KBM-7 (cell line): ENCODE measurements at regions not wholly inside any gene's neighbourhood (a gene's known extent, or its start where the extent isn't known, plus 50 kb on each side); places are given as distances from the start of the nearest gene placed in this dataset.
"Not testable (repeated sequence)": the region's sequence is repeated elsewhere in the genome, so short reads cannot be mapped to it uniquely, and the experiment has no call there.

Experiments
- DNase-seq: peaks from one replicate; pipeline ENCODE4 v3.0.0-alpha.2; 2015
- in situ Hi-C: fragments of 300-500 bp; cut with MboI; formaldehyde crosslinking; loops from 2 replicates; pipeline ENCODE4 v1.14.3; 2020; ENCODE audit warnings: low sequenced_read_pairs, low pct_unique_long_range_greater_than_20kb, mixed read lengths

DNA sequence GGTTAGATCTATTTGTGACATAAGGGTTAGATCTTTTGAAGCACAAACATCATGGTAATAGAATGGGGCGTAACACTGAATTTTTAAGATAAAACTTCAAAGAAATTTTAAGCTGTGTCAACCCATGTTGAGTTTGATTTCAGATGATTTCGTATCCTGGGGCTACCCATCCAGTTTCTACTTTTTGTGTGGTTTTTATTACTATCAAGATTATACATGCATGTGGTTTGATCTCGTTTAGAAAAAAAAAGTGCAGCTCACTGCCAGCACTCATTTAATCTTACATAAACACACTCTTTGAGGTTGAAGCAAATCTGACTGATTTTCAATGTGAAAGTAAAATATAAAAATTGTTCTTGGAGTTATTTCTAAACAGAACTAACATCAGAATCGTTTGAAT, 140.8 kb upstream of the GRB10 start:
- in situ Hi-C loops, result no loop called here
- DNase-seq, result no peak

GRCh38 chr7:50921114-50921813, 138.6 kb upstream of the GRB10 start:
- DNase-seq, result no peak
- in situ Hi-C loops, result no loop called here

DNA sequence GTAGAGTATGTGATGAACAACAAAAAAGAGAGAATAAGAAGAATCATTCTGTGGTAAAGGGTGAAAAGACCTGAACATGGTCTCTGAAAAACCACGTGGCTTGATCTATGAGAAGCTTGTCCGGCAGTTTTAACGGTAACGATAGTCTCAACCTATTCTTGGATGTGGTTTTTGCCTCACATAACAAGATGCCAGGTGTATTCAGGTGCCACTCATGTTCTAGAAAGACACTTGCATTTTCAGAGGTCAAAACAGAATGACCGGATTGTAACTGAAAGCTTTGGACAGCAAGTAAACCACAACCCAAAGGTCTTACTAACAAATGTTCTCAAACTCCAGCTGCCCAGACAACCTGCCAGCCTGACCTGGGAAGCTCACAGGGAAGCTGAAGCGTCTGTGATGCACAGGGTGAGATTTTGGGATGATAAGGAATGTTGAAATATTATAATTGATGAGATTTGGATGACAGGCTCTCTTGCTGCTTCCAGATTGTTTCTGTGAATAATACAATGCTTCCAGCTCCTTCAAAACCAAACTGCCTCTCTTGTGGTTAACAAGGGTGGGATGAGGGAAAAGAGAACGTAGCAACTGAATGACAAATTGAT, 137.4 kb upstream of the GRB10 start:
- DNase-seq, result no peak
- in situ Hi-C loops, result no loop called here

DNA sequence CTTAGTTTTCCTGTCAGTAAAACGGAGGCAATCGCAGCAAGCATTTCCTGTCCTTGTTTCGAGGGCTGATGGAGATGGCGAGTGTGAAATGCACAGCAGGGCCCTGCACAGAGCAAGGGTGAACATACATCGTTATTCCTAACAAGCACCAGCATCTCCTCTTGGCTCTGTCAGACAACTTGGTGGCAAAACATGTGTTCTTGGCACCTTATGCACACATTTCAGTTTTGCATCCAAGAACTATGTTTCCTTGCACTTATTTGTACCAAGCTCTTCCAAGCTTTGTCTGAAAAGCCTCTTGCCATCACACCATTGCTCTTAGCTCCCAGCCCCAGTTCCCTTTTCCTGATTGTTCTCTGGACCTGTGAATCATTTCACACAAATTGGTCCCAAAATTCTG, 132.9 kb upstream of the GRB10 start:
- in situ Hi-C loops, result no loop called here
- DNase-seq, result no peak

- no peak for DNase-seq
- in situ Hi-C loops, result no loop called here
Observed at GRCh38 chr7:50914460-50914859, 131.8 kb upstream of the GRB10 start.

DNA sequence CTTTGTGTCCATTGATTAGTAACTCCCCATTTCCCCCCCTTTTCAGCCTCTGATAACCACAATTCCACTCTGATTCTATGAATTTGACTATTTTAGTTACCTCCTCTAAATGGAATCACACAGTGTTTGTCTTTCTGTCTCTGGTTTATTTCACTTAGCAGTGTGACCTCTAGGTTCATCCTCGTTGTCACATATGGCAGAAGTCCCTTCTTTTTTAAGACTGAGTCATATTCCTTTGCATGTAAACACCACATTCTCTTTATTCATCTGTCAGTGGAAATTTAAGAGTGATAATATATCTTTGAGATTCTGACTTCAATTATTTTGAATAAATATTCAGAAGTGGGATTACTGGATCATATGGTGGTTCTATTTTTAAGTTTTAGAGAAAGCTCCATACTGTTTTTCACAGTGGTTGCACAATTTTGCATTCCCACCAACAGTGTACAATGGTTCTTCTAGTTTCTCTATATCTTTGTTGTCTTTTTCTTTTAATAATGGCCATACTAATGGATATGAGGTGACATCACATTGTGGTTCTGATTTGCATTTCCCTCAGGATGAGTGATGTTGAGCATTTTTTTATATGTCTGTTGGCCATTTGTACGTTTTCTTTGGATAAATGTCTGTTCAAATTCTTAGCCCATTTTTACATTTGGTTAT, 126.1 kb upstream of the GRB10 start:
- in situ Hi-C loops, result no loop called here
- DNase-seq, result no peak

DNA sequence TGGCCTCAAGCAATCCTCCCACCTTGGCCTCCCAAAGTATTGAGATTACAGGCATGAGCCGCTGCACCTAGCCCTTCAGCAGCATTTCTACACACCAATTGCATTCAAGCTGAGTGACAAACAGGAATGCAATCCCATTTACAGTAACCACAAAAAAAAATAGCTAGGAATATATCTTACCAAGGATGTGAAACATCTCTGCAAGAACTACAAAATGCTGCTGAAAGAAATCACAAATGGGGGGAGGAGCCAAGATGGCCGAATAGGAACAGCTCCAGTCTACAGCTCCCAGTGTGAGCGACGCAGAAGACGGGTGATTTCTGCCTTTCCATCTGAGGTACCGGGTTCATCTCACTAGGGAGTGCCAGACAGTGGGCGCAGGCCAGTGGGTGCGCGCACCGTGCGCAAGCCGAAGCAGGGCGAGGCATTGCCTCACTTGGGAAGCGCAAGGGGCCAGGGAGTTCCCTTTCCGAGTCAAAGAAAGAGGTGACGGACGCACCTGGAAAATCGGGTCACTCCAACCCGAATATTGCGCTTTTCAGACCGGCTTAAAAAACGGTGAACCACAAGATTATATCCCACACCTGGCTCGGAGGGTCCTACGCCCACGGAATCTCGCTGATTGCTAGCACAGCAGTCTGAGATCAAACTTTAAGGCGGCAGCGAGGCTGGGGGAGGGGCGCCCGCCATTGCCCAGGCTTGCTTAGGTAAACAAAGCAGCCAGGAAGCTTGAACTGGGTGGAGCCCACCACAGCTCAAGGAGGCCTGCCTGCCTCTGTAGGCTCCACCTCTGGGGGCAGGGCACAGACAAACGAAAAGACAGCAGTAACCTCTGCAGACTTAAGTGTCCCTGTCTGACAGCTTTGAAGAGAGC, 116.1 kb upstream of the GRB10 start:
- DNase-seq, in situ Hi-C loops: not testable (repeated sequence)

GRCh38 chr7:50887061-50887460, 104.4 kb upstream of the GRB10 start:
- DNase-seq, in situ Hi-C loops: not testable (repeated sequence)

DNA sequence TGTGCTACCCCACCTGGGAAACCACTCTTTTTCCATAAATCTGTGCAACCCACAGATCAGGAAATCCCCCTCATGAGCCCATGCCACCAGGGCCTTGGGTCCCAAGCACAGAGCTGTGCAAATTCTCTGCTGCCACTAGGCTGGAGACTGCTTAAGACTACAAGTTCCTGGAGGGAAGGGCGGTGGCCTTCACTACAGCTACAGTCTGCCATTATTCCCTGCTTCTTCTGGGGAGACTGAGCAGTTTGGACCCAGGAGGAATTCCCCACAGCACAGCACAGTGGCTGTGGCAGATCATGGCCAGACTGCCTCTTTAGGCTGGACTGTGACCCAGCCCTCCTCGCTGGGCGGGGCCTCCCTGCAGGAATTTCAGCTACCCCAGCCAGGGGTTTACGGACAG, 89.7 kb upstream of the GRB10 start:
- no peak for DNase-seq
- in situ Hi-C loops, result no loop called here

DNA sequence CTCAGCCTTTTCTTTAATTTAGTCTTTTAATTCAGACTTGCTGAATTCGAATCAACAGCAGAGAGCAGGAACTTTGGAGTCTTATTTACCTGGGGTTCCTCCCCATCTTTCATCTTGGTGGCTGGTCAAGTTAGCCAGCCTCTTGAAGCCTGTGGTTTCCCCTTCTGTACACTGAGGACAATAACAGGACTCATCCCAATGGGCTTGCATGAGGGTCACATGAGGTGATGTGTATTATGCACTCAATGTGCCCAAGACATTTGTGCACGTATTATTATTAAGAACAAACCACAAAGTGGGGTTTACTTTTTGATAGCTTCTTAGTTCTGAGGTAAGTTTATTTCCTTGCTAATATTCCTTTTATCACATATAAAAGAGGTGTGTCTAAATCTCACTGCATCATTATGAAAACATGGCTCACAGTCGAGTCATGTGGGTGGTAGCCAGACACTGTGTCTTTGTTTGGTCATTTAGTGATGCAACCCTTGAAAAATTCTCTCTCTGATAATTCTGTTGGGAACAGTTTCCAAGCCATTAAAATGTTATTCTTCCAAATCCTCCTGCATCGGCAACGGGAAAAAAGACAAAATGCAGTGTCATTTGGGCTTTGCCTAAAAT, 86.5 kb upstream of the GRB10 start:
- DNase-seq, result no peak
- in situ Hi-C loops, result no loop called here

DNA sequence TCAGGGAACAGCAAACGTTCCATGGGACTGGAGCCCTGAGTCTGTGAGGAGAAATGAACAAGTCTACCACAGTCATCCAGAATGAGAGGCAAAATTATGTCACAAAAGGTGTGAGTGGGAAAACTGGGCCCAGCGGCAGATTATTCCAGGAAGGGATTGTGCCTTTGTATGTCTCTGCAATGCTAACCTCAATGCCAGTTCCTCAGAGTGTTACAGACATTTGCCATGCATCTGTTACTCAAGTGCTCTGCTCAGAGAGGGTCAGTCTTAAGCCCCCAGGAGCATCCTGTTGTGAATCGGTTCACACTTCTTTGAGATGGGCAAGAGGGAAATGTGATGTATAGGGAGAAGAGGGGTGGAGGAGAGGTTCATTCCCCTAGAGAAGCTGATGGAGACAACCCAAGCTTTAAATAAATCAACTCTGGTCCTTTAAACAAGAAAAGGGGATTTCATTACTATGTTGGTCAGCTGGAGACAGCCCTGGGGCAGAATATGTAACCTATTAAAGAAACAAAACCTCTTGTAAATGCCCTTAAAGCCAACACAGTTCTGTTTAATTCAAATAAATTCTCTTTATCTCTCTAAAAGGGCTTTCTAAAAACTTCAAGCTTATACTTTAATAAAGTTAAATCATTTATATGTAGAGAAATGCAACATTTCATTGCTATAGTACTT, 85.9 kb upstream of the GRB10 start:
- no peak for DNase-seq
- in situ Hi-C loops, result no loop called here

GRCh38 chr7:50867034-50867356, 84.3 kb upstream of the GRB10 start:
- in situ Hi-C loops, result no loop called here

GRCh38 chr7:50866343-50867033, 83.8 kb upstream of the GRB10 start:
- in situ Hi-C loops, result no loop called here
- DNase-seq, result no peak

More at GRCh38 chr7:50867034-50867356, 84.3 kb upstream of the GRB10 start:
- no peak for DNase-seq

DNA sequence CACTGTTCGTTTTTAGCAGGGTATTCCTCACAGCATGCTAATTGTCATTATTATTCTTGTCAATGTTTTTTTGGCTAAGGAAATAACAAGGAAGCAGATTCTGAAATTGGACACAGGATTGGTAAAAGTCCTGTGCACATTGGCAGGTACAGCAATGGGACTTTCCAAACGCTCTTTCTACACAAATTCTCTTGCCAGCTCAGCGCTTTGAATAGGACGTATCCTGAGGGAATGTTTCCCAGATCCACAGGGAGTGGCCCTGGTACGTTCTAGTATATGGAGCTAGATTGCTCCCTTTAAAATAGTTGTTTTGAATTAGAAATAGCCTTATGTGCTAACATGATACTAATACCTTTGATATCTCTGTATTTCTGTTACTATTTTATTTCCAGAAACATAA, 82.8 kb upstream of the GRB10 start:
- DNase-seq, result no peak
- in situ Hi-C loops, result no loop called here

DNA sequence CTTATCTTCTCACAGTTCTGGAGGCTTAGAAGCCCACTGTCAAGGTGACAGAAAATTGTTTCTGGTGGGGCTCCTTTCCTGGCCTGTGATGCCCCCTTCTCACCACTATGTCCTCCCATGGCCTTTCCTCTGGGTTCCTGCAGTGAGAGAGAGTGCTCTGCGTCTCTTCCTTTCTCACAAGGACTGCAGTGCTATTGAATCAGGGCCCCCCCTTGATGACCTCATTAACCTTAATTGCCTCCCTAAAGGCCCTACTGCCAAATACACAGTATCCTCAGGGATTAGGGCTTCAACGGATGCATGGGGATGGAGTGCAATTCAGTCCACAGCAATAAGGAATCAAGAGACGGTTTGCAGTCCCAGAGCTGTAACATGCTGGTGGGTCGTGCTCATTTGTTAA, 82.0 kb upstream of the GRB10 start:
- no peak for DNase-seq
- in situ Hi-C loops, result no loop called here

DNA sequence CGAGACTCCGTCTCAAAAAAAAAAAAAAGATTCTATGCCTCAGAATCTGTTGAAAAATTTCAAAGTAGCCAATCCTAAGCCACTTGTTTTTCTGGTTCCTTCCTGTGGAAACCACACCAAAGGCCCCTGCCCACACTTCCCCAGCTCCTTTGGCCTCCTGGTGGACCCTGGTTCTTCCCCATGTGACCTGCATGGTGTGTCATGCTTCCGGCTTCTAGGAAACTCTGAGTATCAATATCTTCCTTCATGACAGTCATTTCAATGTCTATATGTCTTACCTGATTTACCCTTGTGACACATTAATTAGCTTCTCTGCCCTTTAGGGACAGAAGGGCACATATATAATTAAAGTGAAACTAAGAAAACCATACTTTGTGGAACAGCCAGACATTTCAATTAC, 80.4 kb upstream of the GRB10 start:
- in situ Hi-C loops, result no loop called here
- peak; percentile 8 for DNase-seq

DNA sequence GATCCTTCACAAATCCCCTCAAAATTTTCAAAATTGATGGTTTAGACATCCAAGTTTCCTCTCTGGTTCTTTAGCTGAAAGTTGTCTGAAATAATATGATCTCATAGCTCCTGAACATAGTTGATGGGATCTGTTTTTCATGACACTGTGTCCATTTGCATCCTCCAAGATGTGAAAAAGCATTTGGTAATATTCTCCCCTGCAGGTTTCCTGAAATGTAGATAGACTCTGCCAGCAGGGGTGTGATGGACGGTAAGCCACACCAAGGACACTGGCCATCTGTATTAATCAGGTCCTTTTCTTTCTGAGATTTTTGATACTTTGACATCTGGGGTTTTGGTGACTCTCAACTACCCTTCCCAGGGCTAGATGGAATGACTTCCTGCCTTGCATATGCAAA, 79.6 kb upstream of the GRB10 start:
- no peak for DNase-seq
- in situ Hi-C loops, result no loop called here

DNA sequence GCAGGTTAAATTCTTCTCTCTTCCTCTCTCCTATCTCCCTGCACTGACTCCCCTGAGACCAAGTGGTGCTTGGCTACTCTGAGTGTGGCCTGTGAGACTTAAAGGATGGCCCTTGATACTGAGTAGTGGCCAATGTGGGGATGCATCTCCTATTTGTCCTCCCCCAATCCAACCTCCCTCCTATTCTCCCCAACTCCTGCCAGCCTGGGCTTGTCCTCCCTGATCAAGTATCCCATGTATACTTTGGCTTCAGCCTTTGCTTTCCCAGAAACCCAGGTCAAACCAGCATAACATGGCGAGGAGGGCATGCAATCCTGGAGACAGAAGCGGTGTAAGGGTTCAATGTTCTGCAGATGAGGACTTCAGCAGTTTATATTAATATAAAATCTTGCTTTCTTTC, 77.9 kb upstream of the GRB10 start:
- in situ Hi-C loops, result no loop called here
- no peak for DNase-seq
